ENCODE measurements at regions not wholly inside any gene's neighbourhood (a gene's known extent, or its start where the extent isn't known, plus 50 kb on each side); places are given as distances from the start of the nearest gene placed in this dataset.

- H2AFZ ChIP-seq (ENCODE audit: low read length), result no peak overlapping the region
- no peak for TF ChIP-seq EZH2 (optimal IDR thresholded peaks at IDR 0.05; ENCODE audit: low read depth, low read length)
- no peak for TF ChIP-seq EZH2phosphoT487 (IDR thresholded peaks at IDR 0.05; ENCODE audit: low read length)
- TF ChIP-seq, protein P1, sequence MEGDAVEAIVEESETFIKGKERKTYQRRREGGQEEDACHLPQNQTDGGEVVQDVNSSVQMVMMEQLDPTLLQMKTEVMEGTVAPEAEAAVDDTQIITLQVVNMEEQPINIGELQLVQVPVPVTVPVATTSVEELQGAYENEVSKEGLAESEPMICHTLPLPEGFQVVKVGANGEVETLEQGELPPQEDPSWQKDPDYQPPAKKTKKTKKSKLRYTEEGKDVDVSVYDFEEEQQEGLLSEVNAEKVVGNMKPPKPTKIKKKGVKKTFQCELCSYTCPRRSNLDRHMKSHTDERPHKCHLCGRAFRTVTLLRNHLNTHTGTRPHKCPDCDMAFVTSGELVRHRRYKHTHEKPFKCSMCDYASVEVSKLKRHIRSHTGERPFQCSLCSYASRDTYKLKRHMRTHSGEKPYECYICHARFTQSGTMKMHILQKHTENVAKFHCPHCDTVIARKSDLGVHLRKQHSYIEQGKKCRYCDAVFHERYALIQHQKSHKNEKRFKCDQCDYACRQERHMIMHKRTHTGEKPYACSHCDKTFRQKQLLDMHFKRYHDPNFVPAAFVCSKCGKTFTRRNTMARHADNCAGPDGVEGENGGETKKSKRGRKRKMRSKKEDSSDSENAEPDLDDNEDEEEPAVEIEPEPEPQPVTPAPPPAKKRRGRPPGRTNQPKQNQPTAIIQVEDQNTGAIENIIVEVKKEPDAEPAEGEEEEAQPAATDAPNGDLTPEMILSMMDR (IDR thresholded peaks at IDR 0.05; ENCODE audit: low read length), result no peak
- no peak overlapping the region for H3K4me3 ChIP-seq (ENCODE audit: low read length)
- H3K27me3 ChIP-seq (replicated peaks; ENCODE audit: insufficient read depth, low read length), result no peaks in the 10 kb centered on the region
- H3K36me3 ChIP-seq (replicated peaks; ENCODE audit: insufficient read depth, low read length), result no peaks in the 10 kb centered on the region
- DNase-seq, result no peak
- no peaks in the 10 kb centered on the region for H3K9me3 ChIP-seq (replicated peaks; ENCODE audit: insufficient read depth, low read length)
- no peak overlapping the region for H3K4me2 ChIP-seq (ENCODE audit: low read depth, low read length)
- no peaks in the 10 kb centered on the region for H3K79me2 ChIP-seq (ENCODE audit: low read length)
- H3K27ac ChIP-seq (ENCODE audit: low read length), result no peak overlapping the region
- H3K4me1 ChIP-seq (ENCODE audit: low read length), result no peaks in the 10 kb centered on the region
- no peaks in the 10 kb centered on the region for H3F3A ChIP-seq (ENCODE audit: insufficient read depth, low read length)
- no peaks in the 10 kb centered on the region for H3K9me2 ChIP-seq (replicated peaks; ENCODE audit: insufficient read depth, low read length)
- H3K9ac ChIP-seq (ENCODE audit: low read length), result no peak overlapping the region
- no peaks in the 10 kb centered on the region for H4K20me1 ChIP-seq (ENCODE audit: insufficient read depth, low read length)
These were observed 677.9 kb downstream of the DTWD2 start for GRCh38 chr5:118310401-118310800.

DNA sequence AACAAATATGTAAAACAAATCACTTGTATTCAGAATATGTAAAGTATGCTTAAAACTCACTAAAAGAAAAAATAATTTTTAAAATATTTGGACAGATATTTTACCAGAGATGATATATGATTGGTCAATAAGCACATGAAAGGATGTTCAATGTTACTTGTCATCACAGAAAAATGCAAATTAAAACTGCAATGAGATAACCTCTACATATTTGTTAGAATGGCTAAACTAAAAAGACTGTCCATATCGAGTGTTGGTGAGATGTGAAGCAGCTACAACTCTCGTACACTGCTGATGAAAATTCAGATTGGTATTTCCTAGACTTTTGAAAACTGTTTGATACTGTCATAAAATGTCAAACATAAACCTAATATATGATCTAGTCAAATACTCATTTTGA, 685.1 kb downstream of the DTWD2 start:
- Histone ChIP-seq H3K27ac (ENCODE audit: low read length) (no peak overlapping the region), H3K9me3 (replicated peaks; ENCODE audit: insufficient read depth, low read length) (no peaks in the 10 kb centered on the region), H3K27me3 (replicated peaks; ENCODE audit: insufficient read depth, low read length) (no peaks in the 10 kb centered on the region), H3F3A (ENCODE audit: insufficient read depth, low read length) (no peaks in the 10 kb centered on the region), H3K4me2 (ENCODE audit: low read depth, low read length) (no peak overlapping the region), H2AFZ (ENCODE audit: low read length) (no peak overlapping the region), H3K4me1 (ENCODE audit: low read length) (no peaks in the 10 kb centered on the region), H3K36me3 (replicated peaks; ENCODE audit: insufficient read depth, low read length) (no peaks in the 10 kb centered on the region), H3K79me2 (ENCODE audit: low read length) (no peaks in the 10 kb centered on the region), H3K4me3 (ENCODE audit: low read length) (no peak overlapping the region), H4K20me1 (ENCODE audit: insufficient read depth, low read length) (no peaks in the 10 kb centered on the region), H3K9me2 (replicated peaks; ENCODE audit: insufficient read depth, low read length) (no peaks in the 10 kb centered on the region), H3K9ac (ENCODE audit: low read length) (no peak overlapping the region)
- TF ChIP-seq EZH2phosphoT487 (IDR thresholded peaks at IDR 0.05; ENCODE audit: low read length) (no peak), EZH2 (optimal IDR thresholded peaks at IDR 0.05; ENCODE audit: low read depth, low read length) (no peak)
- TF ChIP-seq, protein P1 (IDR thresholded peaks at IDR 0.05; ENCODE audit: low read length), result no peak
- no peak for DNase-seq

GRCh38 chr5:118302786-118303185, 685.6 kb downstream of the DTWD2 start:
- H3K9me2 ChIP-seq (replicated peaks; ENCODE audit: insufficient read depth, low read length), result no peaks in the 10 kb centered on the region
- H3K36me3 ChIP-seq (replicated peaks; ENCODE audit: insufficient read depth, low read length), result no peaks in the 10 kb centered on the region
- no peaks in the 10 kb centered on the region for H3F3A ChIP-seq (ENCODE audit: insufficient read depth, low read length)
- TF ChIP-seq, protein P1 (IDR thresholded peaks at IDR 0.05; ENCODE audit: low read length), result no peak
- no peak for TF ChIP-seq EZH2phosphoT487 (IDR thresholded peaks at IDR 0.05; ENCODE audit: low read length)
- no peak for TF ChIP-seq EZH2 (optimal IDR thresholded peaks at IDR 0.05; ENCODE audit: low read depth, low read length)
- H3K9me3 ChIP-seq (replicated peaks; ENCODE audit: insufficient read depth, low read length), result no peaks in the 10 kb centered on the region
- no peak overlapping the region for H3K9ac ChIP-seq (ENCODE audit: low read length)
- H2AFZ ChIP-seq (ENCODE audit: low read length), result no peak overlapping the region
- H3K4me2 ChIP-seq (ENCODE audit: low read depth, low read length), result no peak overlapping the region
- H3K79me2 ChIP-seq (ENCODE audit: low read length), result no peaks in the 10 kb centered on the region
- no peaks in the 10 kb centered on the region for H3K4me1 ChIP-seq (ENCODE audit: low read length)
- H3K27me3 ChIP-seq (replicated peaks; ENCODE audit: insufficient read depth, low read length), result no peaks in the 10 kb centered on the region
- no peak overlapping the region for H3K4me3 ChIP-seq (ENCODE audit: low read length)
- no peak for DNase-seq
- no peak overlapping the region for H3K27ac ChIP-seq (ENCODE audit: low read length)
- H4K20me1 ChIP-seq (ENCODE audit: insufficient read depth, low read length), result no peaks in the 10 kb centered on the region
